ENCODE measurements at regions not wholly inside any gene's neighbourhood (a gene's known extent, or its start where the extent isn't known, plus 50 kb on each side); places are given as distances from the start of the nearest gene placed in this dataset.
A peak's percentile ranks its signal among the peaks of the same experiment; 100 is the strongest.

DNA sequence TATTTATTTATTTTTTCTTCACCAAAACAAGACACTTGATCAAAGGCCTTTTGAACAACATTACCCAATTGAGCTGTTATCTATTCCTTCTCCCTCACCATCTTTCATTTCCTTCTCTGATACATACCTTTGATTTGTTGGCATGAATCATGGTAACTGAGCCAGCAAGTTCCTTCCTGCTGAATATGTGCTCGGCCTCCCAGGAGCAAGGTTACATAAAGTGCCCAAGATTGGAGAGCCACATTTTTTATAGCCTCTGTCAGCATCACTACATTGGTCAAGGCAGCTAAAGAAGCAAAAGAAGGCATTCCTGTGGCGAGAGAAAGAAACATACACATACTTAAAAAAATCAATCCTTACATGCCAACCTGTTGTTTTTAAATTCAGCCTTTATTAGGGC is 369.6 kb downstream of the CYLC2 start:
- in situ Hi-C loops (cut with HindIII; ENCODE audit: low pct_ligation_motif_present, low sequenced_read_pairs), result no loop called here
- H3K27me3 ChIP-seq (replicated peaks), result no peaks in the 10 kb centered on the region
- H3K4me3 ChIP-seq (ENCODE audit: low read depth, low read length), result no peak overlapping the region
- H3K27ac ChIP-seq, result no peak overlapping the region
- no peaks in the 10 kb centered on the region for H3K36me3 ChIP-seq (replicated peaks)
- TF ChIP-seq, protein P1, sequence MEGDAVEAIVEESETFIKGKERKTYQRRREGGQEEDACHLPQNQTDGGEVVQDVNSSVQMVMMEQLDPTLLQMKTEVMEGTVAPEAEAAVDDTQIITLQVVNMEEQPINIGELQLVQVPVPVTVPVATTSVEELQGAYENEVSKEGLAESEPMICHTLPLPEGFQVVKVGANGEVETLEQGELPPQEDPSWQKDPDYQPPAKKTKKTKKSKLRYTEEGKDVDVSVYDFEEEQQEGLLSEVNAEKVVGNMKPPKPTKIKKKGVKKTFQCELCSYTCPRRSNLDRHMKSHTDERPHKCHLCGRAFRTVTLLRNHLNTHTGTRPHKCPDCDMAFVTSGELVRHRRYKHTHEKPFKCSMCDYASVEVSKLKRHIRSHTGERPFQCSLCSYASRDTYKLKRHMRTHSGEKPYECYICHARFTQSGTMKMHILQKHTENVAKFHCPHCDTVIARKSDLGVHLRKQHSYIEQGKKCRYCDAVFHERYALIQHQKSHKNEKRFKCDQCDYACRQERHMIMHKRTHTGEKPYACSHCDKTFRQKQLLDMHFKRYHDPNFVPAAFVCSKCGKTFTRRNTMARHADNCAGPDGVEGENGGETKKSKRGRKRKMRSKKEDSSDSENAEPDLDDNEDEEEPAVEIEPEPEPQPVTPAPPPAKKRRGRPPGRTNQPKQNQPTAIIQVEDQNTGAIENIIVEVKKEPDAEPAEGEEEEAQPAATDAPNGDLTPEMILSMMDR (IDR thresholded peaks at IDR 0.05; ENCODE audit: low read depth, low read length, missing control alignments), result no peak
- peak; percentile 95 for DNase-seq

DNA sequence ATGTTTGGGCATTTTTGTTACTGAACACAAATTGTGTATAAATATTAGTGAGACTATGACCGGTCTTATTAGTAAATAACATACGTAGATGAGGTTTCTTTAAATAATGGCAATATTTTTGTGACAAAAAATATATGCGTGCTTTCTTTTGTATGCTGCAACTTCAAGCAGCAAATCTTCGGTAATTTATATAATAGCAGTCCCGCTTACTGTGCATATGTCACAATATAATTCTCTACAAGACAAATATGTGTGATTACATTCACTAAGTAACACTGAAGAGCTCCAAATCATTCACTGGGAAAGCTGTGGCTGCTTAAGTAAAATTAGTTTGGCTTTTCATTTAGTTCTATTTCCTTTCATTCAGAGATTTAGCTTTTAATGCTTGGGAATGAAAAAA is 376.0 kb downstream of the CYLC2 start:
- H3K27me3 ChIP-seq (replicated peaks), result no peaks in the 10 kb centered on the region
- no peaks in the 10 kb centered on the region for H3K36me3 ChIP-seq (replicated peaks)
- no peak for DNase-seq
- in situ Hi-C loops (cut with HindIII; ENCODE audit: low pct_ligation_motif_present, low sequenced_read_pairs), result no loop called here
- H3K27ac ChIP-seq, result no peak overlapping the region
- H3K4me3 ChIP-seq (ENCODE audit: low read depth, low read length), result no peak overlapping the region
- TF ChIP-seq, protein P1 (IDR thresholded peaks at IDR 0.05; ENCODE audit: low read depth, low read length, missing control alignments), result no peak

DNA sequence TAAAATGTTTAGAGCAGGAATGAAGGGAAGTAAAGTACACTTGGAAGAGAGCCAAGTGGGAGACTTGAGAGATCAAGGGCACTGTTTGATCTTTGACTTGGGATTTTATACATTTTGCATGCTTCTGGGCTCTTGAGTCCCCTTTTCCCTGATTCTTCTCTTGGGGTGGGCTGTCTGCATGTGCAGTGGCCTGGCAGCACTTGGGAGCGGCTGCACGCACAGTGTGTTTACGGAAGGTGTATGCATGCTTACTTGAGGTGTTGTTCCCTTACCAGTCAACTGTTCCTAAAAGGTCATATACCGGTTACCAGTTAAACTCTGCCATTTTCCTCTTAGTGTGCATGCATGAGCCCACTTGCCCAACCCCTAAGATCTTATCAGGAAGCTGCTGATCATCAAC is 377.7 kb downstream of the CYLC2 start:
- H3K27me3 ChIP-seq (replicated peaks), result no peaks in the 10 kb centered on the region
- H3K36me3 ChIP-seq (replicated peaks), result no peaks in the 10 kb centered on the region
- DNase-seq, result no peak
- TF ChIP-seq, protein P1 (IDR thresholded peaks at IDR 0.05; ENCODE audit: low read depth, low read length, missing control alignments), result no peak
- in situ Hi-C loops (cut with HindIII; ENCODE audit: low pct_ligation_motif_present, low sequenced_read_pairs), result no loop called here
- no peak overlapping the region for H3K27ac ChIP-seq
- H3K4me3 ChIP-seq (ENCODE audit: low read depth, low read length), result no peak overlapping the region

DNA sequence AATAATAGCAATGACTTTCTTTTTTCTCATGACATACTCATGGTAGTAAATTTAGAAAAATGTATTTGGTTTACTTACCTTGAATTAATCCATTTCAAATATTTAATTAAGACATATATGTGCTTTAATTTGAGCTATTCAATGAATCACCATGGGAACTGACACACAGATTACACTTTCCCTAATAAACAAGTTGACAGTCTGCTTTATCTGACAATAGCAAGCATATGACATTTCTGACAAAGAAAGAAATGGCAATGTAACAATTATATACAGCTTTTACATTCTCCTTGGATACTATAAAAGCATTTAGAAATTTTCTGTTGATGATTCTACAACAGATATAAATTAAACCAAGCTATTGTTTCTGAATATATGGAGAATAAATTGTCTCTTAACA is 382.5 kb downstream of the CYLC2 start:
- DNase-seq, result no peak
- H3K36me3 ChIP-seq (replicated peaks), result no peaks in the 10 kb centered on the region
- H3K27ac ChIP-seq, result no peak overlapping the region
- H3K27me3 ChIP-seq (replicated peaks), result no peaks in the 10 kb centered on the region
- H3K4me3 ChIP-seq (ENCODE audit: low read depth, low read length), result no peak overlapping the region
- TF ChIP-seq, protein P1 (IDR thresholded peaks at IDR 0.05; ENCODE audit: low read depth, low read length, missing control alignments), result no peak
- in situ Hi-C loops (cut with HindIII; ENCODE audit: low pct_ligation_motif_present, low sequenced_read_pairs), result no loop called here

DNA sequence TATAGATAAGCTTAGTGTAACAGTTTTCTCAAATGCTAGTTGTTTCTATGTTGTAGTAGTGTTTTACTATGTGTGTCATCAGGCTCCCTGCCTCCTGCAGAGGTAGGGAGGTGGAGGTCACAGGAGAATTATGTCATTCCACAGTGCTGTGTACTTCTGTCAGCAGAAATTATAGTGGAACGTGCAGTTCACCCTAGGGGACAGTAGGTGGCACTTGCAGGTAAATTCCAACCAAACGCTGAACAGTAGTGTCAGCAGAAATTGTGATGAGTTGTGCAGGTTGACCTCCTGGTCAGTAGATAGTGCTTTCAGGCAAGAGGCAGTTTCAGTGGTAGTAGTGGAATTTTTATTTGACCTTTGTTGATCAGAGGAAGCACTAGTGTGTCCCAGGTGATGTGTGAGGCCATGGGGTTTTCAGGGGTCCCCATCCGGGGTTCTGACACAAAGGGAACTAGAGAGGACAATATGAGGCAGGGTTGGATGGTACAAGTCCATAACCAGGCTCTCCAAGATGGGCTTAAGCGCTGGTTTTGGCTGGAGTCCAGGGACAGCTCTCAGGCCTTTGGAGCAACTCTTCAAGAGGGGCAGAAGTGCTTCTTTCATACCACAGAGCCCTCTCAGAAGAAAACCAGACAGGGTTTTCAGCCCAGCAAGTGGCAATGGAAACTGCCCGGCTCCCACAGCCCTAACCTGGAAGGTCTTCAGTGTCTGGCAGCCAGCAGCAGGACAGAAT is 402.9 kb downstream of the CYLC2 start:
- DNase-seq, result peak; percentile 76
- TF ChIP-seq, protein P1 (IDR thresholded peaks at IDR 0.05; ENCODE audit: low read depth, low read length, missing control alignments), result peak; percentile 70
- no peaks in the 10 kb centered on the region for H3K27me3 ChIP-seq (replicated peaks)
- no peaks in the 10 kb centered on the region for H3K36me3 ChIP-seq (replicated peaks)
- H3K27ac ChIP-seq, result no peak overlapping the region
- in situ Hi-C loops (cut with HindIII; ENCODE audit: low pct_ligation_motif_present, low sequenced_read_pairs), result no loop called here
- no peak overlapping the region for H3K4me3 ChIP-seq (ENCODE audit: low read depth, low read length)

DNA sequence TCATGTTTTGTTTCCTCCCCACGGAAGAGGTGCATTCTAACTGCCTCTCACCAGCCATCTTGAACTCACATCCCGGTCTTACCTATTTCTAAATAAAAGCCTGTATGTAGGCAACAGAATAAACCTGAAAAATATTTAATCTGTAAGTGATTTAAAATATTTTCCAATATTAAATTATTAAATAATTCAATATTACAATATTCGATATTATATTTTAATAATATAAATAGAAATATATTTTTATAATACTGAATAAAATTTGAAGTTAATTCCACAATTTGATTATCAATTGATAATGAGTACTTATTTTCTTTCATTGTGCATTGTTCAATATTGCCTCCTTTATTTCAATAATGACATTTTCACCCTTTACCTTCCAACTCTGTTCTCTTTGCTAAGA is 404.4 kb downstream of the CYLC2 start:
- no peak overlapping the region for H3K4me3 ChIP-seq (ENCODE audit: low read depth, low read length)
- in situ Hi-C loops (cut with HindIII; ENCODE audit: low pct_ligation_motif_present, low sequenced_read_pairs), result no loop called here
- no peak overlapping the region for H3K27ac ChIP-seq
- no peaks in the 10 kb centered on the region for H3K36me3 ChIP-seq (replicated peaks)
- DNase-seq, result no peak
- TF ChIP-seq, protein P1 (IDR thresholded peaks at IDR 0.05; ENCODE audit: low read depth, low read length, missing control alignments), result no peak
- no peaks in the 10 kb centered on the region for H3K27me3 ChIP-seq (replicated peaks)

Data from brain microvascular endothelial cell (primary cell).